NOMO-1 (cell line): ENCODE measurements at regions not wholly inside any gene's neighbourhood (a gene's known extent, or its start where the extent isn't known, plus 50 kb on each side); places are given as distances from the start of the nearest gene placed in this dataset.

Experiments
- DNase-seq, 2 experiments: peaks; one replicate each; lab custom pipeline; 2025; ENCODE audit not compliant: unreplicated experiment in 2 of 2; lab: John Stamatoyannopoulos, UW

- DNase-seq = no peak
Measured at GRCh38 chr4:125891597-125892258, 577.0 kb downstream of the FAT4 start.

- DNase-seq = no peak
Measured at GRCh38 chr4:125904802-125905201, 590.0 kb downstream of the FAT4 start.

GRCh38 chr4:125911058-125911457 lies 596.3 kb downstream of the FAT4 start:
- no peak for DNase-seq

- DNase-seq = no peak
Measured at GRCh38 chr4:125911481-125911880, 596.7 kb downstream of the FAT4 start.

GRCh38 chr4:125917559-125917958 lies 602.8 kb downstream of the FAT4 start:
- DNase-seq = no peak

GRCh38 chr4:125928652-125929051 lies 613.9 kb downstream of the FAT4 start:
- no peak for DNase-seq

- DNase-seq = no peak
Measured at GRCh38 chr4:125938541-125938940, 623.8 kb downstream of the FAT4 start.

GRCh38 chr4:125940426-125940825 lies 625.7 kb downstream of the FAT4 start:
- no peak for DNase-seq

GRCh38 chr4:125944966-125945365 lies 630.2 kb downstream of the FAT4 start:
- DNase-seq = no peak

GRCh38 chr4:125948021-125948420 lies 633.3 kb downstream of the FAT4 start:
- DNase-seq = no peak

GRCh38 chr4:125951261-125951887 lies 636.6 kb downstream of the FAT4 start:
- DNase-seq = no peak

- no peak for DNase-seq
Measured at GRCh38 chr4:125952631-125953030, 637.9 kb downstream of the FAT4 start.

GRCh38 chr4:125956276-125956675 lies 641.5 kb downstream of the FAT4 start:
- DNase-seq = no peak

GRCh38 chr4:125958519-125958918 lies 643.8 kb downstream of the FAT4 start:
- DNase-seq = no peak

GRCh38 chr4:125961626-125962025 lies 646.9 kb downstream of the FAT4 start:
- DNase-seq = no peak

- DNase-seq = no peak
Measured at GRCh38 chr4:125975861-125976397, 661.2 kb downstream of the FAT4 start.

- no peak for DNase-seq
Measured at GRCh38 chr4:125979950-125980349, 665.2 kb downstream of the FAT4 start.

- DNase-seq = no peak
Measured at GRCh38 chr4:125983168-125983567, 668.4 kb downstream of the FAT4 start.

GRCh38 chr4:125985856-125986255 lies 671.1 kb downstream of the FAT4 start:
- DNase-seq = no peak

- DNase-seq = no peak
Measured at GRCh38 chr4:125986307-125986706, 671.6 kb downstream of the FAT4 start.

- DNase-seq = no peak
Measured at GRCh38 chr4:125988464-125988863, 673.7 kb downstream of the FAT4 start.

- no peak for DNase-seq
Measured at GRCh38 chr4:125991398-125991797, 676.6 kb downstream of the FAT4 start.
